Ecto neural progenitor cell (in vitro differentiated cells): ENCODE measurements at regions not wholly inside any gene's neighbourhood (a gene's known extent, or its start where the extent isn't known, plus 50 kb on each side); places are given as distances from the start of the nearest gene placed in this dataset.
A peak's percentile ranks its signal among the peaks of the same experiment; 100 is the strongest.

Source experiments
- DNase-seq: peaks from one replicate; pipeline ENCODE4 v3.0.0-alpha.2; 2018; ENCODE audit warnings: low spot score

DNA sequence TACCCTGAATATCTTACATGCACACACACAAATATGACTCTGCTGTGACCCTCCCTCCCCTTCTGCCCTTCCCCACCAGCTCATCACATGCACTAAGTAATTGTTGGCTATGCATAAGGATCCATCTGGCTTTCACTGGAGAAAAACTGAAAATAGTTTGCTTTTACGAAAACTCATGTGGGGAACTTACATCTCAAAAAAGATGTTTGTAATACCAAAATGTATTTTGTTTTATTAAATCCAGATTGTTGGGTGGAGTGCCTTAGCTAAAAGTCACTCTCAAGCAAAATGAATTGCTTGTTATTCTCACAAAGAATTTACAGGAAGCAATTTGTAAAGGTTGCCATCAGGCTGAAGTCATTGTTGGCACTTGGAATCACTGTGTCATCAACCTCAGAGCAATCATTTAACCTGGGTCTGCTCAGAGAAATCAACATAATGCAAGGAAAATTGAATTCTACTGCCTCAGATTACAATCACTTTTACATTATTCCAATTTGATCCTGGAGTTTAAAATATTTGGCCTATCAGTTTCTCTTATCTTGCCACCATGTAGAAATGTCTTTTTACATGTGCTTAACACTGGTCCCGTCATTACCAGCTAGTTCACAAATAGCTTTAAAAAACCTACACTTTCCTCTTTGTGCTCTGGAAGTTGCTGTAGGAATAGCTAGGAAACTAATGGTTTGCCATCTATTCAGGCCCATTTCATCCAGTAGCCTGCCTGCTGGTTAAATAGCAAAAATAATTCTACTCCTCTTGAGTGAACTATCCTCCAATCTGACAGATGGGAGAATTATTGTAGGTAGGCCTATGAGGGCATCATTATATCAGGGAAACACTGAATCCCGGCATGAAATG lies 90.3 kb upstream of the TMEM17 start:
- no peak for DNase-seq

DNA sequence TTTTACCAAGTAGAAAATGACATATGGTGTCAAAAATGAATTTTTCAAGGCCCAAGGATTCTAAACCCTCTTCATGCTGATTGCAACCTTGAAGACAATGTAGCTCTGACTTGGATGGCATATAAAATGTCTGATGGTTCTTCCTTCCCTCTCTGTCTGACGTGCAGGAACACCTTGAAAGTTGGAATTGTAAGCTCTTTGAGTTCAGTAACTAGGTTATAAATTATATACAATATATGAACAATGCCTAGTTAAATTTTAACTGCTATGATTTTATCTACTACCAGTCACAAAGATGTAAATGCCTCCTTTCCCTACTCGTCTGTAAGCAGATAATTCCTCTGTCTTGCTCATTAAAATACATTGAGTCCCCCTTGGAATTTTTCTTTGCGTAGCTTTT lies 89.5 kb upstream of the TMEM17 start:
- no peak for DNase-seq

DNA sequence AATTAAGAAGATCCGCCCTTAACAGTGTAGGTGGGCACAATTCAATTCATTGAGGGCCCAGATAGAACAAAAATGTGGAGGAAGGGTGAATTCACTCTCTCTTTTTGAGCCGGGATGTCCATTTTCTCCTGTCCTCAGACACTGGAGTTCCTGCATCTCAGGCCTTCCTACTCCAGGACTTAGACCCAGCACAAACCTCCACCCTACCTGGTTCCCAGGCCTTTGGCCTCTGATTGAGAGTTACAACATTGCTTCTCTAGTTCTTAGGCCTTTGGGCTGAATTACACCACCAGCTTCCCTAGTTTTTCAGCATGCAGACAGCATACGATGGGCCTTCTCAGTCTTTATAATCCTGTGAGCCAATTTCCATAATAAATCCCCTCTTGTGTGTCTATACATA lies 87.8 kb upstream of the TMEM17 start:
- no peak for DNase-seq

DNA sequence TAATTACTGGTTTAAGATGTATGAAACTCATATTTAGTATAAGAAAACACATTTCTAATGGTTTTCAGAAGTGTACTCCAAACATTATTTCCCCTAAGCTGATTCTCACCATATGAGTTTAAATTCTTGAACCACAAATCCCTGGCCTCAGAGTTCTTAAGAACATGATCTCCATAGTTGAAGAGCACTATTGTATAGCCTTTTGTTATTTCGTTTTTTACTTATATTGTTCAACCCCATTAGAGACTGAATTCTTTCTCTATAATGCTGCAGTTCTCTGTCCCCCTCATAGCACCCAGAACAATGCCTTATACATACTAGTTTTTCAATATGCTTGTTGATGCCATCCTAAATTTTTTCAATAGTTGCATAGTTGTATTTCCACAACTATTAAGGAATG lies 85.5 kb upstream of the TMEM17 start:
- no peak for DNase-seq

DNA sequence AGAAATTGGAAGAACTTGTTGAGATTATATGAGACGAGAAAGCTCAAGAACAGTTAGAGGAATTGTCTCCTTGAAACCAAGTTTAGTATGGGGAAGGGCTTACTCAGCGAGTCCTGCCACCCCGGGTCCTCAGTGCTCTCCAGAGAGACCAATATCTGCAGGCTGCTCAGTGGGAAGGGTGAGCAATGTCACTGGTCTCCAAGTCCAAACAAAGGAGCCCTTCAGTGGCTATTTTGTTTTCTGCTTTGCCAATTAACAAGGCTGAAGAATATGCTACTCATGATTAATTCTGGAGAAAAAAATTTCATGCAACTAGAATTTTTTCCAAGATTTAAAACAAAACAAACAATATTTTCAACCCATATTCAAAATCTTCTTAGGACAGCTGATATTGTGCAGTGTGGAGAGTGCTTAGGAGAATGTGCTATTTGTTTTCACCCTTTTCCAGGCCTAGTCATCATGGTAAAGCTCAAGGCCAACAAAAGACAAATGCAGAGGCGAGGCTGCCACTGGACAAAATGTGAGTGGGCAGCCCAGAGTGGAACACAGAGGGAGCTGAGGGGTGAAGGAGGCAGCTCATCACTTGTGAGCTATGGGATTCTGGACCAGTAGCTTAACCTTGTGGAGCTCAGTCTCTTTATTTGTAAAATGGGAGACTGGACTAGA lies 83.8 kb upstream of the TMEM17 start:
- no peak for DNase-seq

- DNase-seq, result no peak
Measured at GRCh38 chr2:62587592-62587991, 81.6 kb upstream of the TMEM17 start.

GRCh38 chr2:62586981-62587380 lies 81.0 kb upstream of the TMEM17 start:
- no peak for DNase-seq

DNA sequence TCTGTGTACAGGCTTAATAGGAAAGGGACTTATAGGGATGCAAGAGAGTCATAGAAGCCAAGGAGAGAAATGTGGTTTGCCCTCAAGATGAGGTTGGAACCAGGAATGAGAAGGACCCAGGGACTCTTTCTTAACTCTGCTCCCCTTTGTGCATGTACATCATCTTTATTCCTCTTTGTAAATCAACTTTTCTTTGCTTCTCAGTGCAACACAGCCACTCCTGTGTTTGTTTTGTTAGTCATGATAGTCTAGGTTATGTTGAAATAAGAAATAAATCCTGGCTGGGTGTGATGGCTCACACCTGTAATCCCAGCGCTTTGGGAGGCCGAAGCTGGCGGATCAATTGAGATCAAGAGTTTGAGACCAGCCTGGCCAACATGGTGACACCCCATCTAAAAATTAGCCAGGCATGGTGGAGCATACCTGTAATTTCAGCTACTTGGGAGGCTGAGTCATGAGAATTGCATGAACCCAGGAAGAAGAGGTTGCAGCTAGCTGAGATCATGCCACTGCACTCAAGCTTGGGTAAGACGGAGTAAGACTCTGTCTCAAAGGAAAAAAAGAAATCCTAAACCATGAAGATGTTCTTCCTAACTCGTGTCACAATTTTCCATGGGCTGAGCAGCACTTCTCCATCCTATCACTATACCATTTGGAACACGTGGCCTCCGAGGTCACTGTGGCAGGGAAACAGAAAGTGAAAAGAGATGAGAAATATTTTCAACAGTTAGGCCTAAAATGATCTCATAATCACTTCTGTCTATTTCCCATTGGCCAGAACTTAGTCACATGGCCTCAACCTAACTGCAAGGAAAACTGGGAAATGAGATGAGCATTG lies 73.0 kb upstream of the TMEM17 start:
- no peak for DNase-seq

DNA sequence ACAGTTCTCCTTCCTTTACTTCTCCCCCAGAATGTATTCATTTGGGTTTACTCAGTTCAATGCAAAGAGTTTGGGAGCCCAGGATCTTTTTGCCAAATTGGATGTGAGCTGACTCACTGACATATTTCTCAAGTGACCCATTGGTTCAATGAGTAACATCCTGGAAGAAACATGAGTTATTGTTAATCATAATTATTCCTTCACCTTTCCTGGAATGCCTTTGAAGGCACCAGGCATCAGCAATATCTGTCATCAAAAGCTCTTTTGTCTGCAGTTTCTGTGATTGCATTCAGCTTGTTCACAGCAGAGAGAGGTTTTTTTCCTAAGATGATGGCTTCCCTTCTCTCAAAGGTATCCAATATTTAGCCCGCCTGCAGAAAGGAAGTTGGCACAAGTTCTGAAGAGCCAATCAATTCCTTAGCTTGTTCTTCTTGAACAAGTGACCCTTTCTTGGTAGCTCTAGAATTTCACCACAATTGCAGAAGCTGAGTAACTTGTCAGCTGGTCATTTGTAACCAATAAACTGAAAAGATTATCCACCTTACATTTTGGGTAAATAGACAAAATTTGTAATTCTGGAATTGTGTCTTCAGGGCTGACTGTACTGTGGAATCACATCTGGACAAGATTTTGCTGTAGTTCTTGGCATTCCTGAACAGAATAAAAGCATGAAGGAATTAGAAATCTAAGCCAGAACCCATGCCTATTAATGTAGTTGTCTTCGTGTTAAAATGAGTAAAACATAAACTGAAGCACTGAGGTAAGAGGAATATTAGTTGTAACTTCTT lies 72.2 kb upstream of the TMEM17 start:
- DNase-seq, result no peak

GRCh38 chr2:62576276-62576939 lies 70.4 kb upstream of the TMEM17 start:
- DNase-seq, result no peak

DNA sequence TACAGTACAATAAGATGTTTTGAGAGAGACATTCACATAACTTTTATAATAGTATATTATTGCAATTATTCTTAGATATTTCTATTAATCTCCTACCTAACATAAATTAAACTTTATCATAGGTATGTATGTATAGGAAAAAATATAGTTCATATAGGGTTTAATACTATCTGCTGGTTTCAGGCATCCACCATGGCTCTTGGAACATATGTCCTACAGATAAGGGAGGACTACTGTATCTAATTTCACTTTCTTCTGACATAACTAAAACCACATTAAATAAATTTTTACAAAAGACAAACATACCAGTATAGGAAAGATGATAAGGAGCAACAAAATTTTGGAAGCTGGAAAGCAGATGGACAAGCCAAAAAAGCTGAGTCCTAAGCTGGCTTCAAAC lies 67.9 kb upstream of the TMEM17 start:
- no peak for DNase-seq

- DNase-seq, result no peak
Measured at GRCh38 chr2:62573137-62573731, 67.2 kb upstream of the TMEM17 start.

- DNase-seq, result peak; percentile 47
Measured at GRCh38 chr2:62570861-62571698, 65.1 kb upstream of the TMEM17 start.

- DNase-seq, result peak; percentile 54
Measured at GRCh38 chr2:62569907-62570841, 64.2 kb upstream of the TMEM17 start.

DNA sequence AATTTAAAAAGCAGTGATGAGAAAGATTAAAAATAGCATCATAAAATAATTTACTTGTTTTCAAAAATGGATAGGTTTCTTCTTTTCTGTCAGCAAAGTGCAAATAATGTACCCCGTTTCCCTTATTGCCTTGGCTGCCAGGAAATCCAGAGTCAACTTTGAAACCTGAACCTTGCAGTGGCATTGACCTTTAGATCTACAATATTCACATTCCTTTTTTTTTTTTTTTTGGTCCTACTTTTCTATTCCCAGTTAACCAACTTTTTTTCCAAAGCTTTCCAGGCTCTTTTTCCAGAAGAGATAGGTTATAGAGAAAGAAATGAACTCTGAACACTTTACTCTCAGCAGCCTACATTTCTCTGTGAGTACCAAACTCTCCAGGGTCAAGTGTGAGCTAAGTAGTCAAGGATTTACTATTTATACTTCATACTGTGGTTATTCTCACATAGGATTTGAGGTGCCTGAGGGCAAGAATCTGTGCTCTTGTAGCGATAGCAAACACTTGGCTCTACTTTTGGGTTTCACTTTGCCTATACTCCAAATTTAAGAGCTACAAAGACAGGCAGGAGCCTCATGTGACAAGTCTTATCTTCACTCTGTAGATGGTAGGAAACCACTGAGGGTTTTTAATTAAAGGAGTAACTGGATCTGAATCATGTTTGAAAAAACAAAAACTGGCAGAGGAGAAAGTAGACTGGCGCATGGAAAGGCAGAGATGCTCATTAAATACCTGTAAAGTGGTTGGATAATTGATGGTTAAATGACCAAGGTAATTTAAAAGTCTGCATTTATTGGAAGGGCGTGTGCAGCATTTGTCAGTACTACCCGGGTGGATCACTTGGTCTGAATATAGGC lies 63.2 kb upstream of the TMEM17 start:
- no peak for DNase-seq

- no peak for DNase-seq
Measured at GRCh38 chr2:62568074-62568473, 62.1 kb upstream of the TMEM17 start.

DNA sequence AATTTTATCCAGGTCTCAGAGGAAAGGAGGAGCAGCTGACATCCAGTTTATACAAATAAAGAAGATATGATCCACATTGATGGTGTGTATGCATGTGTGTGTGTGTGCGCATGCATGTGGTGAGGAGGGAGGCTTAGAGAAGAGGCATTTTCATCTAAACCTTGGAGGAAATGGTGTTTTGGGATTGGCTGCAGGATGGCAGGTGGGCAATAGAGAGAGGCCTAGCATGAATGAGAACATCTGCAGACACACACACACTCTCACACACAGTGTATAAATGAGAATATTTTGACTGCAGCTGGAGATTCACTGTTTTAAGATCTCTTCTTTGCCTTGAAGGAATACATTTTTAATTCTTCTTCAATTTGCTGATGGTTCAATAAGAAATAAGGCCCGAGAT lies 61.7 kb upstream of the TMEM17 start:
- no peak for DNase-seq

- no peak for DNase-seq
Measured at GRCh38 chr2:62566847-62567246, 60.9 kb upstream of the TMEM17 start.
